K562 (cell line): ENCODE measurements at regions not wholly inside any gene's neighbourhood (a gene's known extent, or its start where the extent isn't known, plus 50 kb on each side); places are given as distances from the start of the nearest gene placed in this dataset.

Experiments used
- ATAC-seq: fragments of 200-7000 bp; cut with Tn5 transposase; 3 replicates; pipeline ENCODE4 v1.9.1; 2020; ENCODE audit warnings: moderate library complexity
- BruUV-seq: library from RNA; stranded (reverse); fragments of 400-500 nt; replicated peaks from 2 replicates; lab custom pipeline; 2021; lab: Mats Ljungman, UMichigan
- CTCF ChIA-PET: fragments of 300-600 bp; formaldehyde crosslinking; extraction: SDS; loops from one replicate; lab custom pipeline; 2021; ENCODE audit warnings: low intra/inter-chr PET ratio; lab: Yijun Ruan, JAX
- POLR2A ChIA-PET: fragments of 300-600, 350-650 bp; sonication (Branson Sonifier 250); formaldehyde crosslinking; extraction: SDS; loops from one replicate; lab custom pipeline; 2021; ENCODE audit warnings: antibody characterized with exemption, inconsistent platforms; lab: Yijun Ruan, JAX
- DNase-seq, 4 experiments: peaks; one replicate each; pipeline versions ENCODE4 v3.0.0 to v3.0.0-alpha.2; 2011 to 2018; ENCODE audit warnings: low spot score in 3 of 4, mixed read lengths in 3 of 4; ENCODE audit errors: extremely low read depth in 1 of 4
- FAIRE-seq: peaks from 2 replicates; lab custom pipeline; 2011; peaks lifted over from hg19 to GRCh38; lab: Jason Lieb, UNC
- H2AFZ ChIP-seq: 2 replicates; pipeline ENCODE4 v1.6.0; 2011; ENCODE audit warnings: low read depth, low read length, control low read depth, inconsistent platforms
- H3K27ac ChIP-seq: fragments of 200-600 bp; 3 replicates; pipeline ENCODE4 v1.8.0; 2011; ENCODE audit warnings: low read depth, mild to moderate bottlenecking, control low read depth, inconsistent platforms, low read length, moderate library complexity, mixed read lengths; ENCODE audit errors: extremely low read depth
- H3K27me3 ChIP-seq, 2 experiments: fragments of 300-600 bp in 1 of 2; 2 replicates in 1 of 2; 3 replicates in 1 of 2; pipeline versions ENCODE4 v1.6.0 to v1.8.0; 2011; ENCODE audit warnings: inconsistent platforms in 2 of 2, low read length in 2 of 2, mild to moderate bottlenecking in 1 of 2, mixed read lengths in 1 of 2, moderate library complexity in 1 of 2; ENCODE audit not compliant: control insufficient read depth in 2 of 2, insufficient read depth in 2 of 2
- H3K36me3 ChIP-seq: fragments of 300-600 bp; 3 replicates; pipeline ENCODE4 v1.8.0; 2011; ENCODE audit warnings: mild to moderate bottlenecking, low read length, inconsistent platforms; ENCODE audit not compliant: control insufficient read depth, insufficient read depth
- H3K4me1 ChIP-seq, 2 experiments: fragments of 200-600 bp in 1 of 2; replicated peaks in 1 of 2; 2 replicates in 1 of 2; 3 replicates in 1 of 2; pipeline versions ENCODE4 v1.5.1 to v1.8.0; 2011; ENCODE audit warnings: inconsistent platforms in 2 of 2, low read length in 2 of 2, mild to moderate bottlenecking in 1 of 2, mixed read lengths in 1 of 2, moderate library complexity in 1 of 2; ENCODE audit not compliant: control insufficient read depth in 2 of 2, insufficient read depth in 2 of 2
- H3K4me2 ChIP-seq: 2 replicates; pipeline ENCODE4 v1.6.1; 2011; ENCODE audit warnings: low read length, control low read depth, inconsistent platforms, mixed read lengths; ENCODE audit not compliant: insufficient read depth
- H3K4me3 ChIP-seq: fragments of 200-600 bp; sonication (generic), shearing (Covaris generic); 2 replicates; pipeline ENCODE4 v1.5.1; 2016; ENCODE audit warnings: control low read depth, inconsistent platforms
- H3K79me2 ChIP-seq: fragments of 200-600 bp; 3 replicates; pipeline ENCODE4 v1.8.0; 2011; ENCODE audit warnings: low read length, inconsistent platforms; ENCODE audit not compliant: control insufficient read depth, insufficient read depth
- H3K9ac ChIP-seq, 2 experiments: 2 replicates each; pipeline versions ENCODE4 v1.6.0 to v1.6.1; 2011; ENCODE audit warnings: low read depth in 2 of 2, low read length in 2 of 2, control low read depth in 1 of 2, inconsistent platforms in 1 of 2, mild to moderate bottlenecking in 1 of 2, mixed read lengths in 1 of 2; ENCODE audit not compliant: insufficient read depth in 1 of 2
- H3K9me1 ChIP-seq: one replicate; pipeline ENCODE4 v1.6.0; 2011; ENCODE audit warnings: inconsistent platforms, mild to moderate bottlenecking, low read length, moderate library complexity; ENCODE audit not compliant: control insufficient read depth, insufficient read depth
- H3K9me3 ChIP-seq: replicated peaks from 2 replicates; pipeline ENCODE4 v1.5.1; 2011; ENCODE audit warnings: low read depth, low read length, inconsistent platforms; ENCODE audit not compliant: control insufficient read depth, insufficient read depth
- H4K20me1 ChIP-seq: replicated peaks from 2 replicates; pipeline ENCODE4 v1.6.1; 2011; ENCODE audit warnings: low read length, inconsistent platforms, mixed read lengths; ENCODE audit not compliant: control insufficient read depth, insufficient read depth
- ATF4 ChIP-seq: fragments of 450-650 bp; formaldehyde crosslinking; IDR thresholded peaks from 2 replicates; pipeline ENCODE4 v1.4.0; 2022; ENCODE audit warnings: mild to moderate bottlenecking, moderate library complexity
- DIDO1 ChIP-seq: fragments of 450-650 bp; IDR thresholded peaks from 2 replicates; pipeline ENCODE4 v1.6.1; 2016; ENCODE audit warnings: low read depth, missing biosample characterization, missing genetic modification characterization
- EHMT2 ChIP-seq: fragments of 450-650 bp; IDR thresholded peaks from 2 replicates; pipeline ENCODE4 v1.6.1; 2018; ENCODE audit warnings: antibody characterized with exemption
- ESRRB ChIP-seq: fragments of 250-450 bp; sonication (Bioruptor Pico); IDR thresholded peaks from 2 replicates; pipeline ENCODE4 v1.5.0; 2020; ENCODE audit warnings: mild to moderate bottlenecking, moderate library complexity, borderline replicate concordance
- FOXP1 ChIP-seq: sonication (generic); formaldehyde crosslinking; IDR thresholded peaks from 2 replicates; pipeline ENCODE4 v1.8.0; 2022; ENCODE audit warnings: mild to moderate bottlenecking, missing genetic modification reagents
- KDM1A ChIP-seq, 2 experiments: fragments of 450-650 bp; IDR thresholded peaks; 2 replicates each; pipeline ENCODE4 v1.6.1; 2016; ENCODE audit warnings: mild to moderate bottlenecking in 2 of 2
- NELFE ChIP-seq: IDR thresholded peaks from 2 replicates; pipeline ENCODE4 v1.6.1; 2011; ENCODE audit warnings: mild to moderate bottlenecking; ENCODE audit not compliant: insufficient read depth, insufficient read length
- PATZ1 ChIP-seq: fragments of 250-450 bp; sonication (Bioruptor Pico); IDR thresholded peaks from 2 replicates; pipeline ENCODE4 v1.5.0; 2020; ENCODE audit warnings: mild to moderate bottlenecking, borderline replicate concordance
- POLR2G ChIP-seq: fragments of 200-400 bp; formaldehyde crosslinking; IDR thresholded peaks from 2 replicates; pipeline ENCODE4 v1.6.1; 2017; ENCODE audit warnings: low read depth, mild to moderate bottlenecking, antibody characterized with exemption, low read length, moderate library complexity
- POLR3A ChIP-seq: IDR thresholded peaks from 2 replicates; pipeline ENCODE4 v1.6.1; 2011; ENCODE audit warnings: borderline replicate concordance, mild to moderate bottlenecking, moderate library complexity; ENCODE audit not compliant: insufficient read length, insufficient read depth; ENCODE audit errors: extremely low read depth
- SMC3 ChIP-seq: conservative IDR thresholded peaks from 2 replicates; pipeline ENCODE4 v1.6.1; 2011; ENCODE audit warnings: low read depth, low read length, improper control_type of control experiment; ENCODE audit not compliant: insufficient read depth
- ZFPM2 ChIP-seq: fragments of 250-450 bp; sonication (Bioruptor Pico); IDR thresholded peaks from 2 replicates; pipeline ENCODE4 v1.5.1; 2022; ENCODE audit warnings: mild to moderate bottlenecking
- ZNF133 ChIP-seq: fragments of 250-450 bp; sonication (Bioruptor Pico); IDR thresholded peaks from 2 replicates; pipeline ENCODE4 v1.4.0; 2020; ENCODE audit warnings: mild to moderate bottlenecking
- ZNF436 ChIP-seq: fragments of 250-450, 450-650 bp; sonication (Bioruptor Pico); formaldehyde crosslinking; IDR thresholded peaks from 2 replicates; pipeline ENCODE4 v1.7.0; 2020; ENCODE audit warnings: mild to moderate bottlenecking
- WGBS: fragments of 100-300 bp; shearing (Covaris generic); methylation state at CpG from one replicate; pipeline ENCODE4 v1.1.6; 2016; ENCODE audit warnings: low coverage, mixed read lengths; ENCODE audit not compliant: insufficient coverage; ENCODE audit errors: missing lambda C conversion rate; 5-methylcytosine and 5-hydroxymethylcytosine counted together
- in situ Hi-C: fragments of 300-500 bp; cut with MboI; formaldehyde crosslinking; loops from 4 replicates; pipeline ENCODE4 v1.15.0; 2018; ENCODE audit warnings: inconsistent platforms, mixed read lengths
- intact Hi-C: fragments of 100-400 bp; cut with micrococcal nuclease; formaldehyde crosslinking; loops from 2 replicates; pipeline ENCODE4 v1.14.2; 2022
- TF ChIP-seq, protein P1 (sequence below): fragments of 250-450 bp; sonication (Bioruptor Pico); IDR thresholded peaks from 2 replicates; pipeline ENCODE4 v1.4.0; 2020; ENCODE audit warnings: borderline replicate concordance

DNA sequence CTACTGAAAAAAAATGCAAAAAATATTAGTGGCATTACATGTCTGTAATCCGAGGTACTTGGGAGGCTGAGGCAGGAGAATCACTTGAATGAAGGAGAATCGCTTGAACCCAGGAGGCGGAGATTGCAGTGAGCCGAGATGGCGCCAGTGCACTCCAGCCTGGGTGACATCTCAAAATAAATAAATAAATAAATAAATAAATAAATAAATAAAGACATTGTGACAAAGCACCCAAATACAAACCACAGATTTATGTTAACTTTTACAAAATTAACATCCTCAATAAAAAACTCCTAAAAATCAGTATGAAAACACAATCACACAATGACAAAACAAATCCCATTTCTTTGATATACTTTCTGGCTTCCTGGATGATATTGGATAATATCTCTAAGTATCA lies 808.3 kb downstream of the REEP3 start:
- Histone ChIP-seq H4K20me1 (no peaks in the 10 kb centered on the region), H3K9me1 (no peaks in the 10 kb centered on the region), H3K4me3 (no peak overlapping the region), H3K9me3 (no peaks in the 10 kb centered on the region), H2AFZ (no peak overlapping the region), H3K27me3 (no peaks in the 10 kb centered on the region), H3K27ac (no peak overlapping the region), H3K4me1 (no peaks in the 10 kb centered on the region), H3K36me3 (no peaks in the 10 kb centered on the region)
- no peak for FAIRE-seq
- ChIA-PET CTCF (no interaction called here), POLR2A (no interaction called here)
- DNase-seq, result no peak
- no TSS peak for BruUV-seq
- in situ Hi-C loops, result no loop called here
- intact Hi-C loops, result no loop called here
- ATAC-seq, result no peak
- TF ChIP-seq KDM1A (IDR thresholded peaks at IDR 0.05) (no peak), POLR3A (no peak), ZNF133 (no peak), EHMT2 (no peak), NELFE (no peak), ESRRB (CRISPR knock-in tag) (no peak), PATZ1 (CRISPR knock-in tag) (no peak), POLR2G (no peak), ZFPM2 (no peak), FOXP1 (CRISPR knock-in tag) (no peak), DIDO1 (tag) (no peak), ATF4 (CRISPR knock-in tag) (no peak), ZNF436 (CRISPR knock-in tag) (no peak), SMC3 (no peak)
- TF ChIP-seq, protein P1, sequence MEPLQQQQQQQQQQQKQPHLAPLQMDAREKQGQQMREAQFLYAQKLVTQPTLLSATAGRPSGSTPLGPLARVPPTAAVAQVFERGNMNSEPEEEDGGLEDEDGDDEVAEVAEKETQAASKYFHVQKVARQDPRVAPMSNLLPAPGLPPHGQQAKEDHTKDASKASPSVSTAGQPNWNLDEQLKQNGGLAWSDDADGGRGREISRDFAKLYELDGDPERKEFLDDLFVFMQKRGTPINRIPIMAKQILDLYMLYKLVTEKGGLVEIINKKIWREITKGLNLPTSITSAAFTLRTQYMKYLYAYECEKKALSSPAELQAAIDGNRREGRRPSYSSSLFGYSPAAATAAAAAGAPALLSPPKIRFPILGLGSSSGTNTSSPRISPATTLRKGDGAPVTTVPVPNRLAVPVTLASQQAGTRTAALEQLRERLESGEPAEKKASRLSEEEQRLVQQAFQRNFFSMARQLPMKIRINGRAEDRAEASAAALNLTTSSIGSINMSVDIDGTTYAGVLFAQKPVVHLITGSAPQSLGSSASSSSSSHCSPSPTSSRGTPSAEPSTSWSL (CRISPR knock-in tag), result no peak
- TF ChIP-seq, all 486 proteins: peak for 0
- no peak overlapping the region for H3K9ac ChIP-seq
- 1% methylated on average over 5 of the region's 5 CpGs for WGBS
- no peak overlapping the region for H3K4me2 ChIP-seq
- H3K79me2 ChIP-seq, result no peaks in the 10 kb centered on the region
